ENCODE measurements at regions not wholly inside any gene's neighbourhood (a gene's known extent, or its start where the extent isn't known, plus 50 kb on each side); places are given as distances from the start of the nearest gene placed in this dataset.
A peak's percentile ranks its signal among the peaks of the same experiment; 100 is the strongest.

DNA sequence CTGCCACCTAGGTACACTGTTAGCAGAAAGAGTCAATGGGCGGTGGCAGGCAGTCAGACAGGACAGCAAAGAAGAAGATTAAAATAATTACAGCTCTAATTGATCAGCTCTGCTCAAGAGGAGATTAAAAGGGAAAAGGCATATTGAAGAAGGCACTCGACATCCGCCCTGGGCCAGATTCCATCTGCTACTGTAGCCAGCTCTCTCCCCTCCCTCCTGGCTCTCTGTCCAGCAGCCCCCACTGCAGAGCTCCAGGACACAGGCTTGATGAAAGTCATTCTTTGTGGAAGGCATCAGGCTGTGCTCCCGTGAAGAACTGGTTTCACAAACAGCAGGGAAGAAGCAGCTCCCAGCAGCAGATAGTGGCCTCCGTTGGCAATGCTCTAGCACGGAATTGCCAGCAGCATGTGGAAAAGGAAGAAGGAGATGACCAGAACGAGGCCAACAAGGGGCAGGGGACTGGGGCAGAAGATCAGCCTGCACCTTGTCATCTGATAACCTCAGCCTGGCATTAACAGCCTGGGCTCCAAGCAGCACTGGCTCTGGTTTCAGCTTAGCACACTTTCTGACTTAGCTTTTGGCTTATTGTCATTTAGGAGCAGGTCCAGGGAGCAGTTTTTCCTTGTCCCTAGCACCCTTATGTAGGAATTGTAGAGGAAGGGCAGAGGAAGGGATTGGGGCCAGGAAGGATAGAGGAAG, 465.9 kb downstream of the KIF16B start:
- Histone ChIP-seq H3K4me2 (ENCODE audit: insufficient read depth, low read length) (no peak overlapping the region), H3K79me2 (ENCODE audit: insufficient read depth, low read length) (no peaks in the 10 kb centered on the region), H3K4me3 (ENCODE audit: insufficient read depth, low read length) (no peak overlapping the region), H3K27ac (ENCODE audit: low read depth, low read length) (no peak overlapping the region), H3K4me1 (ENCODE audit: insufficient read depth, low read length) (no peaks in the 10 kb centered on the region), H3K9me3 (ENCODE audit: low read depth, low read length) (no peaks in the 10 kb centered on the region), H4K20me1 (ENCODE audit: insufficient read depth, low read length) (no peaks in the 10 kb centered on the region), H3K27me3 (ENCODE audit: insufficient read depth, low read length) (no peaks in the 10 kb centered on the region), H2AFZ (ENCODE audit: low read length) (no peak overlapping the region), H3K36me3 (ENCODE audit: insufficient read depth, low read length) (no peaks in the 10 kb centered on the region)
- DNase-seq (ENCODE audit: insufficient read length, low spot score, missing footprints) = no peak
- TF ChIP-seq, protein P1, sequence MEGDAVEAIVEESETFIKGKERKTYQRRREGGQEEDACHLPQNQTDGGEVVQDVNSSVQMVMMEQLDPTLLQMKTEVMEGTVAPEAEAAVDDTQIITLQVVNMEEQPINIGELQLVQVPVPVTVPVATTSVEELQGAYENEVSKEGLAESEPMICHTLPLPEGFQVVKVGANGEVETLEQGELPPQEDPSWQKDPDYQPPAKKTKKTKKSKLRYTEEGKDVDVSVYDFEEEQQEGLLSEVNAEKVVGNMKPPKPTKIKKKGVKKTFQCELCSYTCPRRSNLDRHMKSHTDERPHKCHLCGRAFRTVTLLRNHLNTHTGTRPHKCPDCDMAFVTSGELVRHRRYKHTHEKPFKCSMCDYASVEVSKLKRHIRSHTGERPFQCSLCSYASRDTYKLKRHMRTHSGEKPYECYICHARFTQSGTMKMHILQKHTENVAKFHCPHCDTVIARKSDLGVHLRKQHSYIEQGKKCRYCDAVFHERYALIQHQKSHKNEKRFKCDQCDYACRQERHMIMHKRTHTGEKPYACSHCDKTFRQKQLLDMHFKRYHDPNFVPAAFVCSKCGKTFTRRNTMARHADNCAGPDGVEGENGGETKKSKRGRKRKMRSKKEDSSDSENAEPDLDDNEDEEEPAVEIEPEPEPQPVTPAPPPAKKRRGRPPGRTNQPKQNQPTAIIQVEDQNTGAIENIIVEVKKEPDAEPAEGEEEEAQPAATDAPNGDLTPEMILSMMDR (IDR thresholded peaks at IDR 0.05; ENCODE audit: extremely low read depth, low read depth, low read length) = no peak

- TF ChIP-seq, protein P1 (IDR thresholded peaks at IDR 0.05; ENCODE audit: extremely low read depth, low read depth, low read length) = no peak
- Histone ChIP-seq H3K4me1 (ENCODE audit: insufficient read depth, low read length) (no peaks in the 10 kb centered on the region), H3K36me3 (ENCODE audit: insufficient read depth, low read length) (no peaks in the 10 kb centered on the region), H3K9me3 (ENCODE audit: low read depth, low read length) (no peaks in the 10 kb centered on the region), H3K4me3 (ENCODE audit: insufficient read depth, low read length) (no peak overlapping the region), H3K79me2 (ENCODE audit: insufficient read depth, low read length) (no peaks in the 10 kb centered on the region), H3K27me3 (ENCODE audit: insufficient read depth, low read length) (no peaks in the 10 kb centered on the region), H3K27ac (ENCODE audit: low read depth, low read length) (no peak overlapping the region), H3K4me2 (ENCODE audit: insufficient read depth, low read length) (no peak overlapping the region), H4K20me1 (ENCODE audit: insufficient read depth, low read length) (no peaks in the 10 kb centered on the region), H2AFZ (ENCODE audit: low read length) (no peak overlapping the region)
- peak; percentile 38 for DNase-seq (ENCODE audit: insufficient read length, low spot score, missing footprints)
These were observed 466.9 kb downstream of the KIF16B start for GRCh38 chr20:16106191-16106849.

- Histone ChIP-seq H4K20me1 (ENCODE audit: insufficient read depth, low read length) (no peaks in the 10 kb centered on the region), H3K4me1 (ENCODE audit: insufficient read depth, low read length) (no peaks in the 10 kb centered on the region), H3K4me2 (ENCODE audit: insufficient read depth, low read length) (no peak overlapping the region), H3K79me2 (ENCODE audit: insufficient read depth, low read length) (no peaks in the 10 kb centered on the region), H3K27me3 (ENCODE audit: insufficient read depth, low read length) (no peaks in the 10 kb centered on the region), H3K9me3 (ENCODE audit: low read depth, low read length) (no peaks in the 10 kb centered on the region), H3K4me3 (ENCODE audit: insufficient read depth, low read length) (no peak overlapping the region), H3K27ac (ENCODE audit: low read depth, low read length) (no peak overlapping the region), H3K36me3 (ENCODE audit: insufficient read depth, low read length) (no peaks in the 10 kb centered on the region), H2AFZ (ENCODE audit: low read length) (no peak overlapping the region)
- TF ChIP-seq, protein P1 (IDR thresholded peaks at IDR 0.05; ENCODE audit: extremely low read depth, low read depth, low read length) = no peak
- DNase-seq (ENCODE audit: insufficient read length, low spot score, missing footprints) = peak; percentile 38
These were observed 468.5 kb downstream of the KIF16B start for GRCh38 chr20:16104783-16105182.
